HT1080 (cell line): ENCODE measurements at regions not wholly inside any gene's neighbourhood (a gene's known extent, or its start where the extent isn't known, plus 50 kb on each side); places are given as distances from the start of the nearest gene placed in this dataset.
"Not testable (repeated sequence)": the region's sequence is repeated elsewhere in the genome, so short reads cannot be mapped to it uniquely, and the experiment has no call there.

ENCODE experiments used
- DNase-seq: peaks from one replicate; pipeline ENCODE4 v3.0.0-alpha.2; 2015; ENCODE audit warnings: low read depth

DNA sequence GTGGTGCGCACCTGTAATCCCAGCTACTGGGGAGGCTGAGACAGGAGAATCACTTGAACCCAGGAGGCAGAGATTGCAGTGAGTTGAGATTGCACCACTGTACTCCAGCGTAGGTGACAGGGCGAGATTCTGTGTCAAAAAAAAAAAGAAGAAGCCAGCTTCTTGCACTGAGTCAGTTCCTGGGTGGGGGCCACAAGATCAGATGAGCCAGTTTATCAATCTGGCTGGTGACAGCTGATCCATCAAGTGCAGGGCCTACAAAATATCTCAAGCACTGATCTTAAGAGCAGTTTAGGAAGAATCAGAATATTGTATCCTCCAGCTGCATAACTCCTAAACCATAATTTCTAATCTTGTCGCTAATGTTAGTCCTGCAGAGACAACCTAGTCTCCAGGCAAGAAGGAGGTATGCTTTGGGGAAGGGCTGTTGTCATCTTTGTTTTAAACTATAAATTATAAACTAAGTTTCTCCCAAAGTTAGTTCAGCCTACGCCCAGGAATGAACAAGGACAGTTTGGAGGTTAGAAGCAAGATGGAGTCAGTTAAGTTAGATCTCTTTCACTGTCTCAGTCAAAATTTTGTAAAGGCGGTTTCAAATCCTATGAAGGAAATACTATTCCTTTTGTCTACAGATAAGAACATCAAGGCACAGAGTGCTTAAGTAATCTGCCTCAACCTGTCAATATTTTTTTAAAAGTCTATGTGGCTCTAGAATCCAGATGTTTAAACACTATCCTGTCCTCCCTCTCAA lies 139.0 kb upstream of the NUDT4 start:
- DNase-seq, result not testable (repeated sequence)

DNA sequence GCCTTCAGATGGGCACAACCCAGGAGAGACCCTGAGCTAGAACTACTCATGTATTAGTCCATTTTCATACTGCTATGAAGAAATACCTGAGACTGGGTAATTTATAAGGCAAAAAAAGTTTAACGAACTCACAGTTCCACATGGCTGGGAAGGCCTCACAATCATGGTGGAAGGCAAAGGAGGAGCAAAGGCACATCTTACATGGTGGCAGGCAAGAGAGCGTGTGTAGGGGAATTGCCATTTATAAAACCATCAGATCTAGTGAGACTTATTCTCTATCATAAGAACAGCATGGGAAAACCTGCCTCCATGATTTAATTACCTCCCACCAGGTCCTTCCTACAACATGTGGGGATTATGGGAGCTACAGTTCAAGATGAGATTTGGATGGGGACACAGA lies 137.9 kb upstream of the NUDT4 start:
- not testable (repeated sequence) for DNase-seq

DNA sequence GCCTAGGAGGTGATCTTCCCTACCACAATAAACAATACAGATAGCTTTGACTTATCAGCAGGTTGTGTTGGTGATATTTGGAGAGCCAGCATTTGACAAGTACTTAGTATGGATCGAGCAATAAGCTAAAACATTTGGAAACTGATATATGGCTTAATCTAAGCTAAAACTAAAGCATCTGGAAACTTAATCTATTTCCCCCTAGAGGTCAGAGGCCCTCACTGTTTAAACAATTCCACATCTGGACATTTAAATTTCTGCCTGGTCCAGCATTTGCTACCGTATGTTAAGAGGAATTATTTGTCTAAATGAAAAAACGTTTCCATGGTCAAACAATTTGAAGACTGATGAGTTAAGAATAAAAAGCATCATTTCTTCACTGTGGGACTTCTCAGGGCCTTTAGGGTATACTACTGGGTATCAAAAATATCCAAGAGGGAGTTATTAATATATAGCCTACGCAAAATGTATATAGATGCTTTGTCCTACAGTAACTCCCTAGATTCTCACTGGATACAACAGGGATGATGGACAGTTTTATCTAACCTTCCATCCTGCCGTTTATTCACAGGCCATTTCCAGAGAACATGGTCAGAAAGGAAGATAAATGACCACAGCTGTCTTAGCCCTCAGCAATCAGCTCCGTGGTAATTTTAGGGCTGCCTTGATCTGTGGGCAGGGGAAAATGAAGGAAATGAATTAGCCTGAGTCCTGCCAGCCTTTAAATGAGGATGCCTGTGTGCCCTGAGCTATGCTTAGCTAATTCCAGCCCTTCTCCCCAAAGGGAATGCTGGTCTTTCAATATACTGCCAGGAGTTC lies 135.4 kb upstream of the NUDT4 start:
- DNase-seq, result no peak

DNA sequence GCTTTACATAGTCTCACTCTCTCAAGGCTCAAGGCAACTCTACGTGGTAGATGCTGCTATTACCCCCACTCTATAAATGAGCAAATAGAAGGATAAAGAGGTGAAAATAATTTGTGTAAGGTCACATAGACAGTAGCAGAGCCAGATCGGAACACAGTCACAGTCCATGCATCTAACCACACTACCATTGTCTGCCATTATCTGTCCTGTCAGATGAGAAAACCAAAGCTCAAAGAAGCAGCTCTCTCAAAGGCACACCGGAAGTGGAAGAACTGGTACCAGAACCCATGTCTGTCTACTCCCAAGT lies 134.4 kb upstream of the NUDT4 start:
- DNase-seq, result no peak

DNA sequence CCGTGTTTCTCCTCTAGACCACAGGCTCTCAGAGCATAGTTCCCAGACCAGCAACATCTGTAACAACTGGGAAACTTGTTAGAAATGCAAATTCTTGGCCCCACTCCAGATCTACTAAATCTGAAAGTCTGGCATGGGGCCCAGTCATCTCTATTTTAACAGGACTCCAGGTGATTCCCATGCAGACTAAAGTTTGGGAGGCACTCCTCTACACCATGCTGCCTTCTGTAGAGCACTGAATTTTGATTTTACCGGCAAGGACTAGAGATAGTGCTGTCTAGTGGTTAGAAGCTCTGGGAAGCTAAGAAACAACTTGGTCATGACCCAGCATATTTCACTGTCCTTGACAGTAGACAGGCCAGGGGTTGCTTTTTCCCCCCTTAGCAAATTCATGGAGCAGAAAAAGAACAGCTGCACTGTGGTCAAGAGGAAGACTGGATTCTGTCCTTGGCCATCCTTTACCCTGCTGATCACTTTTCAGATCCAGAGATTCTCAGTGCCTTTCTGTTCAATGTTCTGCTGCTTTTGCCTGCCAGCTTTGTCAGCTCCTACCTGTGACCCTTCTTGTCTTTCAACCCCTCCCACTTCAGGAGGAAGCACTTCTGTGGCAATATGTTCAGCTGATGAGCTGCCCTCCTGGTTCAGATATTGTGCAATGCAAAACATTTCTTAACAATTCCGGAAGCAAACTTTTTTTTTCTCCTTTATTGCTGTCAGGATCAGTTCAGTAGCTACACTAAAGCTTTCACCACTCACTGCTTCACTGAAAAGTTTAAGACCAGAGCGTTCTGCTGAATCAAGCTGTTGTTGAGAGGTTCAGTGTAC lies 133.8 kb upstream of the NUDT4 start:
- peak; percentile 48 for DNase-seq

- DNase-seq, result no peak
Measured at GRCh38 chr12:93244514-93245077, 133.1 kb upstream of the NUDT4 start.

GRCh38 chr12:93245543-93245942 lies 132.2 kb upstream of the NUDT4 start:
- DNase-seq, result no peak

DNA sequence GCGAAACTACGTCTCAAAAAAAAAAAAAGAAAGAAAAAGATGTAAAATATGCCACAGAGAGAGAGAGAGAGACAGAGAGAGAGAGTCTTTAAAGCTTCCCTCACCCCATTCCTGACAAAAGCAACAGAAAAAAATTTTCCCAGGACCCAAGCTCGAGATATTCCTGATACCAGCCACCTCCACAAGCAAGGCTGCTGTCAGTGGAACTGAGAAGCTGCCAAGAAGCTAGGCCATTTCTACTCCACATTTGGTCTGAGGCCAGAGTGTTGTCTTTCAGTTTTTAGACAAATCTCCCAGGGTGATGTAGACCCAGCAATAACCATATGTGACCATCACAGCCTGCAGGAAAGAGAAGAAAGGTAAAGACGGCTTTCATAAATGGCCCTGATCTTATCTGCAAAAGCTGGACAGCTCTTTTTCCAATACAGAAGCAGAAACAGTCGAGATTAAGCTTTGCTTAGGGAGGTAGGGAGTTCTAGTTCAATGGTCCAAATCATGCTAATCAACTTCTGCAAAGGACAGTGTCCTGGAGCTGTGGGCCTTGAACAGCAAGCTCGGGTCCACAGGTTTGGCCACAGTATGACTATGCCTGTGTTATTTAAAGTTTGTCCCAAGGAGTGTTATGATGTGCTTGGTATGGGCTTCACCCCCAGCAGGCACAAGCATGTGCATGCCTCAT lies 130.3 kb upstream of the NUDT4 start:
- no peak for DNase-seq

GRCh38 chr12:93252221-93252620 lies 125.5 kb upstream of the NUDT4 start:
- no peak for DNase-seq

DNA sequence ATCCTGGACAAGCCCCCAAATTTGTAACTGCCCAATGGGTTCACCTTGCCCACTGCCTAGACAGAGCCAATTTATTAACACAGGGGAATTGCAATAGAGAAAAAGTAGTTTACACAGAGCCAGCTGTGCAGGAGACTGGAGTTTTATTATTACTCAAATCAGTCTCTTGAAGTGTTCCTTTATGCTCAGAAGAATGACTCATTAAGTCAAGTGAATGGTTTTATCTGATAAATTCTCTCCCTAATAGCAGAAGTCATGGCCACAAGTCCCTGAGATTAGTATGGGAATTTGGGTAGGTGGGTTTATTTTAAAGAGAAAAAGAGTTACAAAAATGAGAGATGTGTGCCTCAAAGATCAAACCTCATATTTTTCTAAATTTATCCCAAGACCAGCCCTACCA lies 122.8 kb upstream of the NUDT4 start:
- no peak for DNase-seq

DNA sequence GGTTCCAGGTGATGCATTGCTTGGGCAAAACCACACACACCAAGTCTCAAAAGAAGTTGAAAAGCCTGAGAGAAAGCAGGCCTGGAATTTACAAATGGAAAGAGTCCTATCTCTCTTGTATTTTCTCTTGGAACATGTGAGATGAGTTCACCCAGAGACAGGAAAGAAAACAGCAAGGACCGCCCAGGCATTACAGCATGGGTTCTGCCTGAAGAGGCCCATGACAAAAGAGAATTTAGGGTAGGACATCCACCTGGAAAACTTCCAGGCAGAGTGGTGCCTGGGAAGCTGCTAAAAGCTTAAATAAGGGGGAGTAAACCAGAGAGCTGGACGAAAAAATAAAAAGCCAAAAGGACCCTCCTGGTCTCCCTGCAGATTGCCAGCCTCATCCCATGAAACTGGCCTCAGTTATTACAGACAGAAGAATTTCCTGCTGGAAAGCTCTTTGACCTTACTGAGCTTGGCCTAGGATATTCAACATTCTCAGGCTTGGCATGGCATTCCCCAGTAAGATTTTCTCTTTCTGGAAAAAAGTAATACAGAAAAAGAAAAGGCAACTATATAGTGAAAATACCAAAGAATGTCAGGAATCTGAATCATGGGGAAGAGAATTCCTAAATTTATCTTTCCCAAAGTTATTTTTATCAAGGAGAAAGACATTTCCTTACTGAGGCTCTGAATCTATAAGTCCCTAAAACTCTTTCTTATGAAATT lies 121.3 kb upstream of the NUDT4 start:
- DNase-seq, result no peak

DNA sequence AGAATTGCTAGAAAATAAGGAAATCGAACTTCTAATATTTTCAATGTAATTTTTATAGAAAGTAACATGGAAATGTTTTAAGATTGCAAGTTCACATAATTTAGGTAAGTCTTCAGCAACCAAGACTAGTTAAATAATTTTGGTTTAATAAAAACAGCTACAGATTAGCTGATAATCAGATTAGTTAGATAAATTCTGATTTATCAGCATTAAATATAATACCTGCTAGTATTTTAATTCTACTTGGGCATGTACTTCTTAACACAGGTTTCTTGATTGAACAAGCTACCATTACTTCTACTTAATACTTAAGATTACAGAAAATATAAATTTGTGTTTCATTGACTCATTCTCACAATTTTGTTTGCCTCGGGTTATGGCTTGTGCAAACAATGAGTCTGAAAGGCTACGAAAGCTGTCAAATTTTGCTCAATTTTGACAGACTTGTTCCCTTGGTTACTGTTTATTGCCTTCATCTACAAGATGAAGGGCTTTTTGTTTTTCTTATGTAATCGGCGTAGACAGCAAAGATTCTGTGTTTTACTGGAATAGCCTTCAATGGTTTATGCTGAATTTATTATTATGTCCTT lies 116.1 kb upstream of the NUDT4 start:
- no peak for DNase-seq

DNA sequence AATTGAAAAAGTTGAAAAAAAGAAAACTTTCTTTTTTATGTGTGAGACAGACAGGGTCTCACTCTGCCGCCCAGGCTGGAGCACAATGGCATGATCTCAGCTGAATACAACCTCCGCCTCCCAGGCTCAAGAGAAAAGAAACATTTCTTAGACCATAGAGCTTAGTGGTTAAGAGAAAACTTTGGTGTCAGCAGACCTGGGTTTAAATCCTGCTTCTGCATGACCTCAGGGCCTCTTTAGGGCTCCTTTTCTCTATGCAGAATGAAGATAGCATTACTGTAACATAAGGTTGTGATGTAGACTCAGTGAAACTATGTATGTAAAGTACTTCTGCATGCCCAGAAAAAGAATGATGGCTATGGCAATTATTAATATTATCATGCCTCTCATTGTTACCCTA lies 104.7 kb upstream of the NUDT4 start:
- DNase-seq, result no peak

DNA sequence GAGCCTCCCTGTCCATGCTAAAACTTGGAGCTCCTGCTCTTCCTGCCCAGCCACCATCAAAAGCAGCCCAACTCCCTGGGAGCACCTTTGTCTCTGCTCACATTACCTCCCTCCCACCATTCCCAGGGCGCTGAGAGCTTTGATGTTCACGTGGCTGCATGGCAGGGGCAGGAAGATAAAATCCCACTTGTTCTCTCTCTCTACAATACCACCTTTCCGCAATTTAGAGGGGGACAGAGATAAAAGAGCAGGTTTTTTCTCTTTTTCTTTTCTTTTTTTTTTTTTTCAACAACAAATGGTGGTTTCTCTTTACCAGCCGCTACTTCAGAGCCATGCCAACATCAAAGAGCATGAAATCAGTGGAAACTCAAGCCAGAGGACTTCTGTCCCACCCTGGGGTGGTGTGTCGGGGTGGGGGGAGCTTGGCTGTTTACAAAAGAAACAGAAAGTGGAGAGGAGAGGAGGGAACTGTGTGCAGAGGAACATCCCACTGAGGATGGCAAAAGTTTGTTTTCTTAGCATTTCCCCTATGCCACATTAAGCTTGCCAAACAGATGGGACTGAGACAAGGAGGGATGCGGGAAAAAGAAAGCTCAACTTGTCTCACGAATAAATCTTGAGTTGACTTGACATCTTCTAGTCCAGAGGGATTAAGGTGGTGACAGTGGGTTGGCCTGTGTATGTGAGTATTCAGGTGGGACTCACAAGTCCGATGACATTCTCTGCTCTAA lies 103.7 kb upstream of the NUDT4 start:
- no peak for DNase-seq

DNA sequence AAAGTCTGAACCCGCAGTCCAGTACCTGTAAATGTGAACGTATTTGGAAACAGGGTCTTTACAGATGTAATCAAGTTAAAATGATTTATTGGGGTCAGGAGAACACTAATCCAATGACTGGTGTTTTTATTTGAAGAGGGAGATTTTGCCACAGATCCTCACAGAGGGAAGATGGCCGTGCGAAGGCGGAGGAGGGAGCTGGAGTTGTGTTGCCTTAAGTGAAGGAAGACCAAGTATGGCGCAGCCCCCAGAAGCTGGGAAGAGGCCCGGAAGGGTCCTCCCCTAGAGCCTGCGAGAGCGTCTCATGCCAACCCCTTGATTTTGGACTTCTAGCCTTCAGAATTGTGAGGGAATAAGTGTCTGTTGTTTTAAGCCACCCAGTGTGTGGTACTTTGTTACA lies 102.8 kb upstream of the NUDT4 start:
- DNase-seq, result no peak

DNA sequence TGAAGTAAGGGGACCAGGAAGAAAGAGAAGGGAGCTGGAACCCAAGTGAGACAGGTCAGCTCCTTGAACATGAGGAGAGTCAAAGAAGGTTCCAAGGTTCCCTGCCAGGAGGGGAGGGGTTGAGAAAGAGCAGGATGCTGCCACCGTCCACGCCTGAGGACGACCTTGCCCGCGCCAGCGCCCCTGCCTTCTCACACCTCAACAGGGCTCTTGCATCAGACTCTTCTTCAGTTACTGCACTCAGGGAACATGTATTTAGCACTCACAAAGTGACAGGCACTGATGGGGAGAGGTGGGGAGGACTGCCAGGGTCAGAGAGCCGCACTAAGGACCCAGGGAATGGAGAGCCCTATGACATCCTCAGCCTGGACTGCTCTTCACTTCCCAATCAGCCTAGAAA lies 102.1 kb upstream of the NUDT4 start:
- no peak for DNase-seq

- DNase-seq, result peak; percentile 36
Measured at GRCh38 chr12:93279565-93280412, 97.9 kb upstream of the NUDT4 start.

GRCh38 chr12:93287149-93287548 lies 90.6 kb upstream of the NUDT4 start:
- no peak for DNase-seq

DNA sequence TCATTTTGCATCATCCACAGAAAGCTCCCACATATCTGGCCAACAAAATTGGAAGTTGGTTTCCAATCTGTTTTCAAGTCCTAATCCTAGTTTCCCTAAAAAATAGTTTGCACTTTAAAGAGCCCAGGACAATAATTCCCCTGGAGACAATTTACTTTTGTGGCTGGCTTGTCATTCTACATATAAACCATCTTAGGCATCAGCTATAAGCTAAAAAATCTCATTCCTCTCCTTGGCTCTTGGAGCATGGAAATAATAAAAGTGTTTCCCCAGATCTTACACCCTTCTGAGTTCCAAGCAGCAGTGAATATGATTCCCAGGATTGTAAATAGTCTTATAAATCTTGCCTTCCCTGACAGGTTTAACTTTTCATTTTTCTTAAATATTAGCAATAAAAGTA lies 89.1 kb upstream of the NUDT4 start:
- no peak for DNase-seq
